Subcutaneous abdominal adipose tissue (tissue), 5 donors: ENCODE measurements at regions not wholly inside any gene's neighbourhood (a gene's known extent, or its start where the extent isn't known, plus 50 kb on each side); places are given as distances from the start of the nearest gene placed in this dataset.
"Not testable (repeated sequence)": the region's sequence is repeated elsewhere in the genome, so short reads cannot be mapped to it uniquely, and the experiment has no call there.

Experiments used
- H3K27ac ChIP-seq: one replicate; pipeline ENCODE4 v1.7.0; 2013; ENCODE audit warnings: low read depth, mild to moderate bottlenecking, inconsistent platforms, low read length, moderate library complexity
- H3K27me3 ChIP-seq, 5 donors: one replicate each; pipeline ENCODE4 v1.7.0; 2013; ENCODE audit warnings: low read length in 5 of 5, inconsistent platforms in 1 of 5; ENCODE audit not compliant: control insufficient read depth in 5 of 5, insufficient read depth in 4 of 5
- H3K36me3 ChIP-seq, 5 donors: one replicate each; pipeline ENCODE4 v1.7.0; 2013; ENCODE audit warnings: low read length in 5 of 5; ENCODE audit not compliant: control insufficient read depth in 5 of 5, insufficient read depth in 5 of 5
- H3K4me1 ChIP-seq, 5 donors: one replicate each; pipeline ENCODE4 v1.7.0; 2013; ENCODE audit warnings: low read length in 5 of 5, mild to moderate bottlenecking in 3 of 5, moderate library complexity in 1 of 5; ENCODE audit not compliant: control insufficient read depth in 5 of 5, insufficient read depth in 5 of 5
- H3K4me3 ChIP-seq, 5 donors: one replicate each; pipeline ENCODE4 v1.7.0; 2013; ENCODE audit warnings: low read length in 5 of 5, low read depth in 1 of 5
- H3K9ac ChIP-seq, 5 donors: one replicate each; pipeline ENCODE4 v1.7.0; 2013; ENCODE audit warnings: low read length in 5 of 5, mild to moderate bottlenecking in 4 of 5, moderate library complexity in 3 of 5
- H3K9me3 ChIP-seq, 5 donors: one replicate each; pipeline ENCODE4 v1.7.0; 2013; ENCODE audit warnings: low read length in 5 of 5; ENCODE audit not compliant: control insufficient read depth in 5 of 5
- donor health status: healthy.
- donor health status: healthy.
- donor health status: healthy.
- donor health status: healthy.
- donor health status: healthy.

GRCh38 chrX:3815896-3816664 is 102.6 kb upstream of the PRKX start:
- Histone ChIP-seq H3K4me3 (peak overlapping the region; percentile 50 to 73 (median 69)), H3K27ac (peak overlapping the region; percentile 86), H3K9ac (peak overlapping the region; percentile 63 to 84 (median 81))

GRCh38 chrX:3811331-3812311 is 98.2 kb upstream of the PRKX start:
- H3K4me3 ChIP-seq: no peak overlapping the region
- no peak overlapping the region for H3K27ac ChIP-seq
- H3K27me3 ChIP-seq: peaks cover 3 to 27% (median 15%) of the 10 kb centered on the region in 5 donors
- peaks cover 0 to 18% (median 9%) of the 10 kb centered on the region in 5 donors for H3K4me1 ChIP-seq
- no peaks in the 10 kb centered on the region for H3K9me3 ChIP-seq
- no peak overlapping the region for H3K9ac ChIP-seq
- H3K36me3 ChIP-seq: no peaks in the 10 kb centered on the region

More at GRCh38 chrX:3815896-3816664, 102.6 kb upstream of the PRKX start:
- Histone ChIP-seq H3K36me3 (no peaks in the 10 kb centered on the region), H3K4me1 (peaks cover 0 to 24% (median 13%) of the 10 kb centered on the region in 5 donors), H3K27me3 (no peaks in the 10 kb centered on the region), H3K9me3 (no peaks in the 10 kb centered on the region)

- no peak overlapping the region for H3K9ac ChIP-seq
- H3K36me3 ChIP-seq: no peaks in the 10 kb centered on the region
- H3K4me3 ChIP-seq: no peak overlapping the region
- no peaks in the 10 kb centered on the region for H3K4me1 ChIP-seq
- peaks cover 4 to 35% (median 19%) of the 10 kb centered on the region in 5 donors for H3K27me3 ChIP-seq
- no peak overlapping the region for H3K27ac ChIP-seq
- H3K9me3 ChIP-seq: no peaks in the 10 kb centered on the region
Measured at GRCh38 chrX:3807906-3808305, 94.5 kb upstream of the PRKX start.

- Histone ChIP-seq H3K36me3 (no peaks in the 10 kb centered on the region), H3K27ac (no peak overlapping the region), H3K9me3 (no peaks in the 10 kb centered on the region), H3K9ac (no peak overlapping the region), H3K4me1 (no peaks in the 10 kb centered on the region), H3K4me3 (no peak overlapping the region), H3K27me3 (peaks cover 4 to 35% (median 19%) of the 10 kb centered on the region in 5 donors)
Measured at GRCh38 chrX:3806630-3807029, 93.2 kb upstream of the PRKX start.

GRCh38 chrX:3803713-3804112 is 90.3 kb upstream of the PRKX start:
- H3K36me3 ChIP-seq: no peaks in the 10 kb centered on the region

GRCh38 chrX:3803305-3803704 is 89.9 kb upstream of the PRKX start:
- Histone ChIP-seq H3K27ac (no peak overlapping the region), H3K27me3 (peaks cover 4 to 23% (median 12%) of the 10 kb centered on the region in 5 donors), H3K4me1 (no peaks in the 10 kb centered on the region), H3K36me3 (no peaks in the 10 kb centered on the region), H3K4me3 (no peak overlapping the region), H3K9ac (no peak overlapping the region), H3K9me3 (no peaks in the 10 kb centered on the region)

More at GRCh38 chrX:3803713-3804112, 90.3 kb upstream of the PRKX start:
- no peaks in the 10 kb centered on the region for H3K9me3 ChIP-seq
- no peak overlapping the region for H3K9ac ChIP-seq
- H3K27ac ChIP-seq: no peak overlapping the region
- peaks cover 4 to 27% (median 13%) of the 10 kb centered on the region in 5 donors for H3K27me3 ChIP-seq
- H3K4me1 ChIP-seq: no peaks in the 10 kb centered on the region
- H3K4me3 ChIP-seq: no peak overlapping the region

GRCh38 chrX:3795411-3795810 is 82.0 kb upstream of the PRKX start:
- H3K36me3 ChIP-seq, H3K27ac ChIP-seq, H3K27me3 ChIP-seq: not testable (repeated sequence)

GRCh38 chrX:3791449-3791848 is 78.0 kb upstream of the PRKX start:
- Histone ChIP-seq H3K27ac (no peak overlapping the region), H3K27me3 (peaks cover 0 to 23% (median 20%) of the 10 kb centered on the region in 5 donors), H3K9me3 (no peaks in the 10 kb centered on the region), H3K4me3 (no peak overlapping the region), H3K9ac (no peak overlapping the region), H3K4me1 (peaks cover 0 to 12% (median 0%) of the 10 kb centered on the region in 5 donors), H3K36me3 (no peaks in the 10 kb centered on the region)

More at GRCh38 chrX:3795411-3795810, 82.0 kb upstream of the PRKX start:
- not testable (repeated sequence) for H3K4me3 ChIP-seq, H3K9me3 ChIP-seq, H3K9ac ChIP-seq
- H3K4me1 ChIP-seq: peaks cover 0 to 12% (median 0%) of the 10 kb centered on the region in 5 donors

- Histone ChIP-seq H3K36me3 (no peaks in the 10 kb centered on the region), H3K27me3 (peaks cover 3 to 25% (median 20%) of the 10 kb centered on the region in 5 donors), H3K27ac (no peak overlapping the region)
Measured at GRCh38 chrX:3788494-3789233, 75.2 kb upstream of the PRKX start.

More at GRCh38 chrX:3788494-3789233, 75.2 kb upstream of the PRKX start:
- Histone ChIP-seq H3K9ac (no peak overlapping the region), H3K4me1 (no peaks in the 10 kb centered on the region), H3K9me3 (no peaks in the 10 kb centered on the region), H3K4me3 (no peak overlapping the region)
